HG02759 (cell line): ENCODE measurements at regions not wholly inside any gene's neighbourhood (a gene's known extent, or its start where the extent isn't known, plus 50 kb on each side); places are given as distances from the start of the nearest gene placed in this dataset.
A peak's percentile ranks its signal among the peaks of the same experiment; 100 is the strongest.
"Not testable (repeated sequence)": the region's sequence is repeated elsewhere in the genome, so short reads cannot be mapped to it uniquely, and the experiment has no call there.

Source experiments
- ATAC-seq: cut with Tn5 transposase; IDR thresholded peaks from one replicate; pipeline ENCODE4 v1.9.1; 2021; ENCODE audit warnings: mild to moderate bottlenecking, moderate library complexity; ENCODE audit not compliant: unreplicated experiment

DNA sequence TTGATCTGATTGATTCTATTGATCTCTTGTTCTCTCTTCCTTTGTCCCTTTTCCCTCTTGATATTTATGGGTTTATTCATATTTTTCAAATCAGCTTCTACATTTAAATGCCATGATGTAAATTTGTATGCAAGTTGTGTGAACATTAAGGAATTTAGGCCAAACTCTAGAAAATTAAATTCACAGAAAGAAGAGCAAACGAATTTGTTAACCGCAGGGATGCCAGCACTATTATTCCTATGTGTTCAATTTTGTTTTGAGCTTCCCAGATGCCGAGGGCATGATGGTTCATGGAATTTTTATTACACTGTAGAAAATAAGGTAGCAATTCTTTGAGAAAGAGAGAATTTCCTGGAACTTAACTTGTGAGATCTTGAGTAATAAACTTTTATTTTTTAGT, 220.9 kb downstream of the BUB3 start:
- no peak for ATAC-seq

DNA sequence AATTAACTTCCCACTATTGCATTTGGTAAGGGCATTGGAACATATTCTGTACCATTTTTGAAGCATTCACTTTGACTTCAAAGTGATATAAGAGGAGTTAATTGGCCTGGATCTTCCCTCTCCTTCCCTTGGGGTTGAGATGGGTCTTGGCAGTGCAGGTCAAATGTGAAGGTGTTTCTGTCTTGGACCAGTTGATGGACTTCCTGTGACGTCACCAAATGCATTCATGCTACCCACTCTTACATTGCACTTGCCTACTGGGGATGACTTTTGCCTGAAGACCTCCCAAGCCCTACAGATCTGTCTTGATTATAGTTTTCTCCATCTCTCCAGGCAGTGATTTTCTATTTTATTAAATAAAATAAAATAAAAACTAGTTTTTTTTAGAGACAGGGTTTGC, 221.5 kb downstream of the BUB3 start:
- ATAC-seq: no peak

DNA sequence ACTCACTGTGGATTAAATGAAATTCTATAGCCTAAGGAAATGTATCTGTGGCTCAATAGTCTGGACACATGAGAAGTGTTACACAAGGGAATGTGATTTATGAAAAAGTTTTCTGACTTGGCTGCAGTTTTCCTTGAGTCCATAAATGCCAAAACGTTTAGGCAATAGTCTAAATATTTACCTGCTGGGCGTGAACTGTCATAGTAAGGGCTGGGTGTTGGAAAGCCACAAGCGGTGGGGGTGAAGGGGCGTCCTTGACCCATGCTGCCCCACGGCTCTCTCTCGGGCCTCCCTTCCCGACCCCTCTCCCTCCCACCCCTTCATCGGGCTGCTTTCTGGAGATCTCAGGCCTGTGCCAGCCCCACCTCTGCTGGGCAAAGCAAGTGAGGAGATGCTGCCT, 223.7 kb downstream of the BUB3 start:
- no peak for ATAC-seq

DNA sequence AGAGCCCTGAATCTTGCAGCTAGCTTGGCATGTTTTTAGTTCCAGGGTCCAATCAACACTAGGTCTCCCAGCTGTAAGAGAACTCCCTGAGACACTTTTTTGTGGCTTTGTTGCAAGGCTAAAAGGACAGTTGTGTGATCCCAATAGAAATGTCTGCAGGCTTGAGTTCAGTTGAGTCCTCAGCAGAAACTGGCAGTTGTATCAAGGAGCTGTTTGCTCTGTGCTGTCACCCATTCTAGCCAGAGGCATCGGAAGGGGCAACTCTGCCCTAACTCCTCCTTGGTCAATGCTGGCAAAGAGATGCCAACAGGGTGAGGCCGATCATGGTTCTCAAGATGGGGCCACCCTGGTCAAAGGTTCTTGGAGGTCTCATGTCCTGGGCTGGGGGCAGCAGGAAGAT, 224.1 kb downstream of the BUB3 start:
- no peak for ATAC-seq

DNA sequence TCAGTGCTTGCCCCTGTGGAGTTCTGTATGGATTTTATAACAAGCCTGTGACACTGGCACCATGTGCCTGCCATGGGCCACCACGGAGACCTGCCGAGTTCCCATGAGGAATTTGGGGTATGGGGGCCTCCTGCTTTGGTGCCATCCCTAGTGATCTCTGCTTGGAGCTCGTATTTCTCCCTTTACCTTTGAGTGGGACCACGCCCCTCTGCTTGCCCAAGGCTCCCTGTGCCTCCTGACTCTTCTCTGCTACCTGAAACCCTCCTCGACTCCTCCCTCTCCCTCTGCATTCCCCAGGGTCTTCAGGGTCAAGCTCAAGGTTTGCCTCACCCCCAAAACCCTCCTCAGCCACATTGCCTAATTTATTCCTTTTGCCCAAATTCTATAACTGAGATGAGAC, 225.0 kb downstream of the BUB3 start:
- no peak for ATAC-seq

DNA sequence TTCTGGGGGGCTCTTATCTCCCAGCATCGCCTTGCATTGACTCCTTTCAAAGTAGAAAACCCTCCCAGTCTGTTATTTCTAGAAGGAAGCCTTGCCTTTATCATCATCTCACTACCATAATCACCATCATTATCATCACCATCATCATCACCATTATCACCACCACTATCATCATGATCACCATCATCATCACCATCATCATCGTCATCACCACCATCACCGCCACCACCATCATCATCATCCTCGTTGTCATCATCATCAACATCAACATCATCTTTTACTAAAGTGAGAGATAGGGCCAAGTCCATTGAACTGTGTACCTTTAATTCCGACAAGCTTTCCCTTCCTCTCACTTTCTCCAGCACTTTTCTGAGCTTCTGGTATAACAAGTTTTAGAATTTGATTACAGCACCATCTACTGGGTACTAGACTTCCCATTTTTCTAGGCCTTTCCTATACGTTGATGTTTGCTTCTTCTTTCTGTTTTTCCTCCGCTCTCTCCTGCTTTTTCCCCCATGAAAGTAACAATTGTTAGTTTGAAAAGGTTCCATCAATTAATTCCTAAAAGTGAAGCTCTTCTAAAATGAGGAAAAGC, 226.4 kb downstream of the BUB3 start:
- ATAC-seq: no peak

DNA sequence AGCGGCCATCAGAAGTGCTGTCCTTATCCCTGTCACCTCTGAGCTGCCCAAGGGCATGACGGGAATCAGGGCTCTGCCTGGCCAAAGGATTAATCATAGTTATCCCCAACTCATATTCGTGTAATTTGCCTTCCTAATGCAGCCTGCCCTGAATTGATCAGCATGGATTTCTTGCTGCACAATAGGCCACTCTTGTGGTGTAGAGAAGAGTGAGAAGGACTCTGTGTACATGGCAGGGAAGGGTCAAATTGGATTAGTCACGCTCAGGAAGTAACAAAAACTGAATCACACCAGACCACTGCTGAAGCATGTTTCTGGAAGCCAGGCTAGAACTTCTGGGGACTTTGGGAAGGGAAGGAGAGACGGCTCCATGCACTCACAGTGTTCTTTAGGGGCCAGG, 227.0 kb downstream of the BUB3 start:
- no peak for ATAC-seq

DNA sequence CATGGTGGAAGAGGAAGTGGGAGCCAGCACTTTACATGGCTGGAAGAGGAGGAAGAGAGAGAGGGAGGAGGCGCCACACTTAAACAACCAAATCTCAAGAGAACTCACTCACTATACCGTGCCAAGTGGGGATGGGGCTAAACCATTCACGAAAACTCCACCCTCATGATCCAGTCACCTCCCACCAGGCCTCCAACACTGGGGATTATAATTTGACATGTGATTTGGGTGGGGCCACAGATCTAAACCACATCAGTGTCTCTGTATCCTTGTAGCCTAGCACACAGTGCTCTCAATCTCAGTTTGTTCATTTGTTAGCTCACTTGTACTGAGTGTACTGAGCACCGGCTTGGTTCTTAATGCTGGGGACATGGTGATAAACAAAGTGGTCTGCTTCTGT, 228.3 kb downstream of the BUB3 start:
- no peak for ATAC-seq

DNA sequence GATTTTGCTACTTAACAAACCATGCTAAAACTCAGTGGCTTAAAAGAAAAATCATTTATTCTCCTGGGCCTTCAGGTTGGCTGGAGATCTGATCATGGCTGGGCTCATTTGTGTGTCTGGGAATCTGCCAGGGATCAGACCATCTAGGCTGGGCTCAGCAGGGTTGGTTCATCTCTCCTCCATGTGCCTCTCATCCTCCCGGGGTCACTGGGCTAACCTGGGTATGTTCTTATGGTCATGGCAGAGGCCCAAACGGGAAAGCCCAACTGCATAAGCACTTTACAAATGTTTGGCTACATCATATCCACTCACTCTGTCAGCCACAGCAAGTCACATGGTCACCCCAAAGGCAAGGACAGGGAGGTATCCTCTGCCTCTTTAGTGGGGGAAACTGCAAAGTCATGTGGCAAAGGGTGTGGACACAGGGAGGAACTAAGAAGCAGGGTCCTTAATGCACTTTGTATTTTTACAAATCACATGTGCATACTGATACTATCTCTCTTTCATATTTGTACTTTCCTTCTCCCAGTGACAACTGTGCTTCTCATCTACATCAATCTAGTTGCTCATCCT, 231.4 kb downstream of the BUB3 start:
- ATAC-seq: no peak

DNA sequence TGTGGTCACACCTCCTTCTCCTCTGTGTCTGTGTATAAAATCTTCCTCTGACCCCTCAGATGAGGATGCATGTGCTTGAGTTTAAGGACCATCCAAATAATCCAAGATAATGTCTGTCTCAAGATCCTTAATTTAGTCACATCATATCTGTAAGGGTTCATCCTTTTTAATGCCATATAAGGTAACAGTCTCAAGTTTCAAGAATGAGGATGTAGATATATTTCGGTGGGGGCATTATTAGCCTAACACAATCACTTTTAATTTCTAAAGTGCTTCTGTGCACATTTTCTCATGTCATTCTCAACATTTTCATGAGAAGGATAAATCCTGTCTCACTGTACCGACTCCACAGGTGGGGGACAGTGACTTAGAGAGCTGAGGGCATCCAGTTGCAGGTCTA, 235.3 kb downstream of the BUB3 start:
- ATAC-seq: no peak

DNA sequence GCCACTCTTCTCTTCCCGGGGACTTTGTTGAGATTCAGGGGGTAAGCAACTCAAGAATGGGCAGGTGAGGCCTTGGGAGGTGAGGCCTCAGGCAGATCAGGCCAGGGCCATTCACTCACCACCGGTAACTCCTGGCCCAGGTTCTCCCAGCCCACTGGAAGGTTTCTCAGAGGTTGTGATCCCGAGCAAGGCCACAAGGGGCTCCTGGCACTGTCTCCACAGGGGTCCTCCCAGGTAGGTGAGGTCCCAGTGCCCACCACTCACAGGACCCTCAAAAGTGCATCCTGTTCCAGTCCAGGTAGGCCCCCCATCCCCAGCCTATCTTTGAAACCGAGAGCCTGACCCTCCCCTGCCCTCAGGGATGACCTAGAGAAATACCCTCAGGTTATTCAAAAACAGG, 236.1 kb downstream of the BUB3 start:
- ATAC-seq: no peak

DNA sequence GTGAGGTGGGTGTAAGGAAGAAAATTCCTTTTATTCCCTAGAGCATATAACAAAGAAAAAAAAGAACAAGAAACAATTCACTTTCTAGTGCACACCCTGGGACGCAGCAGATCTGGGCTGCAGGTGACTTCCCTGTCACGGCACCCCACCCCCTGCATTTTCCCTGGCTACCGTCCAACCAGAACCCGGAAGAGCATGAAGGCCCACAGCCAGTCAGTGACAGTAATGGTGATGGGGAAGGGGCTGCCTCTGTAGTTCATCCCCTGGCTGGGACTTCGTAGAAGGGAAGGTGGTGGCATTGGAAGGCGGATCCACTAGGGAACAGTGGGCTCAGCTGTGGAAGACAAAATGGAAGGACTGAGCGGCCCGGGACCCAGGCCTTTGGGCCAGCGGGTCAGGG, 236.7 kb downstream of the BUB3 start:
- ATAC-seq: no peak

DNA sequence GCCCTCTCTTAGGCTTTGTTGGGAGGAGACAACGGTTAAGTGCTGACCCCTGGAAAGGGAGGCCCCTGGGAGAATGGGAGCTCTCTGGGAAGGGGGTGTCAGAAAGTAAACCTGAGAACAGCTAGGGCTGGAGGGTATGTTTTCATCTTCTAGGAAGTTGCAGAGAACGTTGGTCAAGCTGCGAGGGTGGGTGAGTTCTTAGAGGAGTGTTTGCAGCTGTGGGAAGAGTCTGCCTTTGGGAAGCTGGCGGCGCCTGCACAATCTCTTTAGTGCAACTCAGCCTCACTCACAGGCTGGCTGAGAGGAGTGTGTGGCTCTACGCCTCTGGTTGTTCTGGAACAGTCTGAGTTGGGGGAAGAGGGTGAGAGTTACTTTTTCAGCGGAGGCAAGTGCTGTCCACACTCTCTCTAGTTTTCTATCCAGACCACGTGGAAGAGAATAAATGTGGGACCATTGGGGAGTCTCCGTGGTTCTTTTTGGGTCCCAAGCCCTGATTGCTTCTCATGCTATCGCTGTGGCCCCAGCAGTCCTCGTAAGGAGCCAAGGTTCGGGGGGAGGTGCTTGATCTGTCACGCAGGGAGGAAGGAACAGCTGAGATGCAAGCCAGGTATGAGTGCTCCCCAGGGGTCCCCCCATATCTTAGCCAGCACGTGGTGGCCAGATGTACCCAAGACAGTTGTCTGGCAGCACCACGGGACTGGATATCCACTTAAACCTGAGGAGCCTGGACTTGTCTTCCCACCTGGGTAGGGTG, 237.2 kb downstream of the BUB3 start:
- peak; percentile 21 for ATAC-seq

DNA sequence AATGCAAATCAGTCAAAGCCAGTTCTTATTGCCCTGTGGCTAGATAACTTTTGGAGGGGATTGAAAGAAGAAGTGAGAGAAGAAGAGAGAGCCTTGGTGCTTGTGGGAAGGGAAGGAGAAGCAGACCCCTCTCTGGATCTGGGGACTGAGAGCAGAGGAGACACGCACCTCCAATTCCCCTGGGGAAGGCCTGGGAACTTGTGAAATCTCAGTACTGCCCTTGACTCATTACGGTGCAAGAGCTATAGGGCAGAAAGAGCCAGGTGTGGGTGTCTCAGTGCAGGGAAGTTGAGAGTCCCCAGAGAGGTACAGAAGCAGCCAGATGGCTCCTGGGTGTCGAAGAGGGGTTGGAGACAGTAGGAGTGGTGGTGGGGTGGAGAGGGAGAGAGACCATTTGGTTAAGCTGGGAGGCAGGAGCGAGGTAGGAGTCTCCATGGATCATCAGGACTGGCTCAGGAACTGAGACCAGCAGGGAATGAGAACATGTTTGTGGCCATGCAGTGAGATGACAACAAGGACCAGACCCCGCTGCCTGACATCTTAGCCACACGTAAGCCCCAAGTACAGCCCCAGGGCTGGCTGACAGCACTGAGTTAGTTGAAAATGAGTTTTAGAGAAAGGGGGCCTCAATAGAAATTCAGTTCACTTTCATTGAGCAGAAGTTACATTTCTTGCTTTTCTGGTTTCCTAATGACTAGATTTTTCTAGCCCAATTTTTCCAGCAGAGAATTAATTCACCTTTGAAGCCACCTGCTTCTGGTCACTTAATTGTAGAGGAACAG, 238.2 kb downstream of the BUB3 start:
- ATAC-seq: peak; percentile 91

DNA sequence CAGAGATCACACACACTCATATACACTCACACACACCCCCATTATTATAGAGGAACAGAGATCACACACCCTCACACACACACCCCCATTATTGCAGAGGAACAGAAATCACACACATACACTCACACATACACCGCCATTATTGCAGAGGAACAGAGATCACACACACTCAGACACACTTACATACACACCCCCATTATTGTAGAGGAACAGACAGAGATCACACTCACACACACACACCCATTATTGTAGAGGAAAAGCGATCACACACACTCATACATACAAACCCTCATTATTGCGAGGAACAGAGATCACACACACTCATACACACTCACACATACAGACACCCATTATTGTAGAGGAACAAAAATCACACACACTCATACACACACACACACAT, 239.0 kb downstream of the BUB3 start:
- no peak for ATAC-seq

DNA sequence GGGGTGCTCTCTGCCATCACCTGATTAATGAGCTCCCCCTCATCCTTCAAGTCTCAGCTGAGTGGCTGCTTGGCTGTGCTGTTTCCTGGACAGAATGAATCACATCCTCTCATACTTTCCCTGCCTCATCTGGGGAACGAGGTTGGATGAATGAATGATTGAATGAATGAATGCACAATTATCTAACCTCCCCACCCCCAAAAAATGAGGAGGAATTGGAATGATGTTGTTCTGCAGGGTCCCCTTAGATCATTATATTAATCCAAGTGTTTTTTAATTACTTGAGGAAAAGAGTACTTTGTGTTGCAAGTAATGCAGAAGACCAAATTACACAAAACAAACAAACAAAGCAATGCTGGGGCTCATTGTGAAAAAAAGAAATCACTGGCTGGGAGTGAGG, 240.2 kb downstream of the BUB3 start:
- no peak for ATAC-seq

DNA sequence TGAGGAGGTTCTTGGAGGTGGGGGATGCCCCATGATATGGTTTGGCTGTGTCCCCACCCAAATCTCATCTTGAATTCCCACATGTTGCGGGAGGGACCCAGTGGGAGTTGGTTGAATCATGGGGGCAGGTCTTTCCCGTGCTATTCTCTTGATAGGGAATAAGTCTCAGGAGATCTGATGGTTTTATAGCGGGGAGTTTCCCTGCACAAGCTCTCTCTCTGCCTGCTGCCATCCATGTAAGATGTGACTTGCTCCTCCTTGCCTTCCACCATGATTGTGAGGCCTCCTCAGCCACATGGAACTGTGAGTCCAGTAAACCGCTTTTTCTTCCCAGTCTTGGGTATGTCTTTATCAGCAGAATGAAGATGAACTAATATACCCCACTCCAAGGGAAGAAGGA, 241.0 kb downstream of the BUB3 start:
- ATAC-seq: not testable (repeated sequence)

DNA sequence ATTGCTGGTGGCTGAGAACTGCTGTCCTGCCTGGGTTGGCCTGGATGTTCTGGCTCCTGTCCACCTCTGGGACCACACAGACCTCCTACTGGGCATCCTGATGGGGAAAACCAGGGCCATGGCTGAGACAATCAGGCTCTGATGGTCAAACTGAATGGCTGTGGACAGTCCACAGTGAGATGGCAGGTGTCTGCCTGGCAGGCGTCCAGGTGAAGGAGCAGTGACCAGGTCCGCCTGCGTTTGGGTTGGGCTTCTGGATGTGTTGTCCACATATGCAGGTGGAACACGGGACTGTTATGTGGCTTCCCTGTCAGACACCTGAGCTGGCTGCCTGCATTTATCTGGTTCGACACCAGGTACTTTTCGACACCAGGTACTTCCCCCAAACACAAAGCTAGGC, 241.7 kb downstream of the BUB3 start:
- no peak for ATAC-seq

DNA sequence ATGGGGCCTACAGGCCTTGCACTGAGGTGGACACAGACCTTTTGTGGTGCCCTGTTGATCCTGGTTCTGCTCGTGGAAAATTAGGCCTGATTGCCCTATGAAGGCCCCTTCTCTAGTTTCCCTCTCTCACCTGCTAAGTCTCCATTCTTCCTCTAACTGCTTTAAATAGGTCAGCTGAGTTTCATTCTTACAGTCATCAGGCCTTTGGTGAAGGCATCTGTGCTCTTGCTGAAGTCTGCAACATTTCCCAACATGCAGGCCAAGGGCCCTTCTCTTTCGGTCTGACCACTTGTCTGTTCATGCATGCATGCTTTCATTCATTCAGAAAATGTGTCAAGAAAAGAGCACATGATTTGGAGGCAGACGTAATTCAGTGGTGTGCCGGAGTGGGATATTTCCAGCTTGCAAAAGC, 244.0 kb downstream of the BUB3 start:
- ATAC-seq: peak; percentile 79

DNA sequence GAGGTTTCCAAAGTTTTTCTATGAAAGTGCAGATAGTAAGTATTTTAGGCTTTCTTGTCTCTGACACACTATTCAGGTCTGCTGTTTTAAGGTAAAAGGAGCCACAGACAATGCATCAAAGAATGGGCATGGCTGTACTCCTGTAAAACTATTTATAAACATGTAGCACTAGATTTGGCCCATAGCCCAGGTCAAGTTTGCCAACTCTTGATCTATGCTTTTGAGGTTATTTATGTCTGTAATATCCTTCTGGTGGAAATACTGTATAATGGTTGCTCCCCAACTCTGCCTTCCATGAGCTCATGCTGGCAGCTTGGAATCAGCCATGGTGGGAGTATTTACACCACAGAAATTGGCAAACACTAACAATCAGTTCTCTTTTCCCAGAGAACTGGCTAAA, 244.6 kb downstream of the BUB3 start:
- ATAC-seq: no peak

DNA sequence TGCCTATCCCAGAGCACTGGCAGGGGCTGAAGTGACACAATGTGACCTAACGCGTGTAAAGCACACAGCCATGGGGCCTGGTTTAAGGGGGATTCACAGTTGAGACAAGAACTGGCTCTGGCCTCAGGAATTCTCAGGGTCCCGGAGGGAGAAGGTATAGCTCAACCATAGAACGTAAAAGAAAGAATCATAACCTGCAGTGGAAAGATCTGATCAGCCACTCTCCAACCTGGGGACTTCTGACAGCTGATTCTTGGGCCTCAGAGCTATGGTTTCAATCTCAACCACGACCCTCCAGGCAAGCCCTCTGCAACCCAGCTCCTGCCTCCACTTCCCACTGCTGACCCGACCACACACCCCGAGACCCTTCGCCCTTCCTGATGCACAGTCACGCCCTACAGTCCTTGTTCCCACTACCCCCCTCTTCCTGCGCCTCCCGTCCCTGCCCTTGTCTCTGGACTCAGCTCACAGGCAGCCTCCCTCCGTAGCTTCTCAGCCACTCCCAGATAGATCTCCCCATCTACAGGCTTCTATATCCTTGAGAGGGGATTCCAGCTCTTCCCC, 245.2 kb downstream of the BUB3 start:
- ATAC-seq: no peak

DNA sequence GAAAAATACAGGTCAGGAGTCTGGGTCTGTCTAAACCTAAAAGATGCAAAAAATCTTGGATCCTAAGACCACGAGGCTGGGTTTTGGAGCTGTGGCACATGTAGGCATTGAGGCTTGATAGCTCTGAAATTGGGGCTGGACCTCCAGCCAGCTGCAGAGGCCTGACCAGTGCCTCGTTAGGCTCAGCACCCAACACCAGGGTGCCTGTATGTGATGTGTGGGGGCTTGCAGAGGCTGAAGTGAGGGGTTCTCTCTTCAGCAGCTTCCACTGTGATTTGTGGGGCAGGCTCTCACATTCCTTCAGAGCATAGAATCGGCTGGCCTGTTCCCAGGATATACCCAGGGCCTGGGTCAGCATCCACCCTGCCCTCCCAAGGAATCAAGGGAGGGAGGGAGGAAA, 247.8 kb downstream of the BUB3 start:
- ATAC-seq: no peak
